HepG2 (cell line): ENCODE measurements at regions not wholly inside any gene's neighbourhood (a gene's known extent, or its start where the extent isn't known, plus 50 kb on each side); places are given as distances from the start of the nearest gene placed in this dataset.

Source experiments
- CEBPG ChIP-seq: IDR thresholded peaks from 2 replicates; pipeline ENCODE4 v1.6.1; 2016
- CREB1 ChIP-seq, 2 experiments: fragments of 450-650 bp in 1 of 2; IDR thresholded peaks; 2 replicates each; pipeline ENCODE4 v1.6.1; 2016 to 2017; ENCODE audit warnings: control low read depth in 1 of 2, mild to moderate bottlenecking in 1 of 2, missing compliant biosample characterization in 1 of 2, missing genetic modification characterization in 1 of 2
- FOSL2 ChIP-seq: sonication (generic); formaldehyde crosslinking; IDR thresholded peaks from 2 replicates; pipeline ENCODE4 v1.4.0; 2020; ENCODE audit warnings: missing genetic modification reagents
- FOXO4 ChIP-seq: sonication (generic); formaldehyde crosslinking; conservative IDR thresholded peaks from 2 replicates; pipeline ENCODE4 v1.8.1; 2023; ENCODE audit warnings: missing genetic modification reagents
- LCORL ChIP-seq, 2 experiments: fragments of 450-650 bp in 1 of 2; sonication (generic) in 1 of 2; formaldehyde crosslinking in 1 of 2; IDR thresholded peaks; 2 replicates each; pipeline versions ENCODE4 v1.5.0 to v1.6.1; 2017 to 2020; ENCODE audit warnings: antibody characterized with exemption in 1 of 2, missing genetic modification reagents in 1 of 2
- MTA1 ChIP-seq: sonication (generic); formaldehyde crosslinking; IDR thresholded peaks from 2 replicates; pipeline ENCODE4 v1.4.0; 2020; ENCODE audit warnings: missing genetic modification reagents, mild to moderate bottlenecking, borderline replicate concordance
- RFX5 ChIP-seq: IDR thresholded peaks from 2 replicates; pipeline ENCODE4 v1.6.1; 2011; ENCODE audit warnings: low read depth, low read length, improper control_type of control experiment
- SMARCC2 ChIP-seq: fragments of 450-650 bp; IDR thresholded peaks from 2 replicates; pipeline ENCODE4 v1.6.1; 2017; ENCODE audit warnings: antibody characterized with exemption, mild to moderate bottlenecking
- ZBTB25 ChIP-seq: IDR thresholded peaks from 2 replicates; pipeline ENCODE4 v1.6.1; 2018; ENCODE audit warnings: missing genetic modification reagents
- ZFP36L2 ChIP-seq: sonication (generic); formaldehyde crosslinking; IDR thresholded peaks from 2 replicates; pipeline ENCODE4 v1.4.0; 2020; ENCODE audit warnings: missing genetic modification reagents
- ZNF292 ChIP-seq: sonication (generic); formaldehyde crosslinking; IDR thresholded peaks from 2 replicates; pipeline ENCODE4 v1.8.1; 2022; ENCODE audit warnings: mild to moderate bottlenecking, low read depth, missing genetic modification reagents, borderline replicate concordance
- ZNF790 ChIP-seq: sonication (generic); formaldehyde crosslinking; IDR thresholded peaks from 2 replicates; pipeline ENCODE4 v1.8.0; 2022; ENCODE audit warnings: missing genetic modification reagents, mild to moderate bottlenecking, borderline replicate concordance
- TF ChIP-seq, protein P1 (sequence below): IDR thresholded peaks from 2 replicates; pipeline ENCODE4 v1.6.1; 2012; ENCODE audit warnings: low read depth, low read length, improper control_type of control experiment
- TF ChIP-seq, protein P2 (sequence below): sonication (generic); formaldehyde crosslinking; IDR thresholded peaks from 2 replicates; pipeline ENCODE4 v1.9.0; 2021; ENCODE audit warnings: missing genetic modification reagents, borderline replicate concordance
- TF ChIP-seq, protein P3 (sequence below): sonication (generic); formaldehyde crosslinking; IDR thresholded peaks from 2 replicates; pipeline ENCODE4 v1.4.0; 2020; ENCODE audit warnings: missing genetic modification reagents, borderline replicate concordance
- TF ChIP-seq, protein P4 (sequence below): sonication (generic); formaldehyde crosslinking; IDR thresholded peaks from 2 replicates; pipeline ENCODE4 v1.8.0; 2022; ENCODE audit warnings: missing genetic modification reagents, mild to moderate bottlenecking, inconsistent platforms, borderline replicate concordance

DNA sequence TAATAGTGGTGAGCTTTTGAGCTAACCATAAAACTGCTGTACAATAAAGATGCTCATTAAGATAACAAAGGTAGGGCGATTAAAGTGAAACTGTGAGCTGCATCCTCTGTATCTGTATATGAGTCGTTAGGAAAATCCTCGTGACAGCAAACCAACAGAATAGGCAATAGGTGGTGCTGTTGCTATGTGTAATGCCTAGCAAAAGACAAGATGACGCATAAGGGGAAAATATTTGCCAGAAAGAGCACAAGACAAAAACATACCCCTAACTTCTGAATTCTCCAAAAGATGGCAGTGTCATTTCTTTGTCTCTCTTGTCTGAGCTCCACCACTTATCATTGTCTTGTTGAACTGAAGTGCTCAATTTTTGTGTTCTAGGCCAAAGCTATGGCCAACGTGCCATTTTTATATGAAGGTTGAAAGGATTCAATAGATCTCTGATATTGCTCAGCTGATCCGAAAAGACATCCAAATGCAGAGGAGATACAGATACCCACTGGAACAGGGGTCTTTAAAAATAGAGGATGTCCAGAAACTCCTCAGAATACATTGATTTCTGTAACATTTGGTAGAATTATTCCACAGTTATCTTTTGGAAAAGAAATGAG lies 56.3 kb upstream of the ANKEF1 start (continued):
- TF ChIP-seq MTA1 (CRISPR knock-in tag), result no peak
- peak; percentile 53 for TF ChIP-seq CEBPG
- TF ChIP-seq, protein P1, sequence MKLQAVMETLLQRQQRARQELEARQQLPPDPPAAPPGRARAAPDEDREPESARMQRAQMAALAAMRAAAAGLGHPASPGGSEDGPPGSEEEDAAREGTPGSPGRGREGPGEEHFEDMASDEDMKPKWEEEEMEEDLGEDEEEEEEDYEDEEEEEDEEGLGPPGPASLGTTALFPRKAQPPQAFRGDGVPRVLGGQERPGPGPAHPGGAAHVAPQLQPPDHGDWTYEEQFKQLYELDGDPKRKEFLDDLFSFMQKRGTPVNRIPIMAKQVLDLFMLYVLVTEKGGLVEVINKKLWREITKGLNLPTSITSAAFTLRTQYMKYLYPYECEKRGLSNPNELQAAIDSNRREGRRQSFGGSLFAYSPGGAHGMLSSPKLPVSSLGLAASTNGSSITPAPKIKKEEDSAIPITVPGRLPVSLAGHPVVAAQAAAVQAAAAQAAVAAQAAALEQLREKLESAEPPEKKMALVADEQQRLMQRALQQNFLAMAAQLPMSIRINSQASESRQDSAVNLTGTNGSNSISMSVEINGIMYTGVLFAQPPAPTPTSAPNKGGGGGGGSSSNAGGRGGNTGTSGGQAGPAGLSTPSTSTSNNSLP, result 0 out of 2 replicates have a peak, but pooled peaks have one; percentile 32
- peak; percentile 56; the same call in 1 of the 2 replicates for TF ChIP-seq RFX5
- TF ChIP-seq ZBTB25 (CRISPR knock-in tag), result peak; percentile 72; the same call in 1 of the 2 replicates
- TF ChIP-seq, protein P2, sequence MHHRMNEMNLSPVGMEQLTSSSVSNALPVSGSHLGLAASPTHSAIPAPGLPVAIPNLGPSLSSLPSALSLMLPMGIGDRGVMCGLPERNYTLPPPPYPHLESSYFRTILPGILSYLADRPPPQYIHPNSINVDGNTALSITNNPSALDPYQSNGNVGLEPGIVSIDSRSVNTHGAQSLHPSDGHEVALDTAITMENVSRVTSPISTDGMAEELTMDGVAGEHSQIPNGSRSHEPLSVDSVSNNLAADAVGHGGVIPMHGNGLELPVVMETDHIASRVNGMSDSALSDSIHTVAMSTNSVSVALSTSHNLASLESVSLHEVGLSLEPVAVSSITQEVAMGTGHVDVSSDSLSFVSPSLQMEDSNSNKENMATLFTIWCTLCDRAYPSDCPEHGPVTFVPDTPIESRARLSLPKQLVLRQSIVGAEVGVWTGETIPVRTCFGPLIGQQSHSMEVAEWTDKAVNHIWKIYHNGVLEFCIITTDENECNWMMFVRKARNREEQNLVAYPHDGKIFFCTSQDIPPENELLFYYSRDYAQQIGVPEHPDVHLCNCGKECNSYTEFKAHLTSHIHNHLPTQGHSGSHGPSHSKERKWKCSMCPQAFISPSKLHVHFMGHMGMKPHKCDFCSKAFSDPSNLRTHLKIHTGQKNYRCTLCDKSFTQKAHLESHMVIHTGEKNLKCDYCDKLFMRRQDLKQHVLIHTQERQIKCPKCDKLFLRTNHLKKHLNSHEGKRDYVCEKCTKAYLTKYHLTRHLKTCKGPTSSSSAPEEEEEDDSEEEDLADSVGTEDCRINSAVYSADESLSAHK (CRISPR knock-in tag), result no peak
- TF ChIP-seq ZNF292, result no peak
- TF ChIP-seq, protein P3, sequence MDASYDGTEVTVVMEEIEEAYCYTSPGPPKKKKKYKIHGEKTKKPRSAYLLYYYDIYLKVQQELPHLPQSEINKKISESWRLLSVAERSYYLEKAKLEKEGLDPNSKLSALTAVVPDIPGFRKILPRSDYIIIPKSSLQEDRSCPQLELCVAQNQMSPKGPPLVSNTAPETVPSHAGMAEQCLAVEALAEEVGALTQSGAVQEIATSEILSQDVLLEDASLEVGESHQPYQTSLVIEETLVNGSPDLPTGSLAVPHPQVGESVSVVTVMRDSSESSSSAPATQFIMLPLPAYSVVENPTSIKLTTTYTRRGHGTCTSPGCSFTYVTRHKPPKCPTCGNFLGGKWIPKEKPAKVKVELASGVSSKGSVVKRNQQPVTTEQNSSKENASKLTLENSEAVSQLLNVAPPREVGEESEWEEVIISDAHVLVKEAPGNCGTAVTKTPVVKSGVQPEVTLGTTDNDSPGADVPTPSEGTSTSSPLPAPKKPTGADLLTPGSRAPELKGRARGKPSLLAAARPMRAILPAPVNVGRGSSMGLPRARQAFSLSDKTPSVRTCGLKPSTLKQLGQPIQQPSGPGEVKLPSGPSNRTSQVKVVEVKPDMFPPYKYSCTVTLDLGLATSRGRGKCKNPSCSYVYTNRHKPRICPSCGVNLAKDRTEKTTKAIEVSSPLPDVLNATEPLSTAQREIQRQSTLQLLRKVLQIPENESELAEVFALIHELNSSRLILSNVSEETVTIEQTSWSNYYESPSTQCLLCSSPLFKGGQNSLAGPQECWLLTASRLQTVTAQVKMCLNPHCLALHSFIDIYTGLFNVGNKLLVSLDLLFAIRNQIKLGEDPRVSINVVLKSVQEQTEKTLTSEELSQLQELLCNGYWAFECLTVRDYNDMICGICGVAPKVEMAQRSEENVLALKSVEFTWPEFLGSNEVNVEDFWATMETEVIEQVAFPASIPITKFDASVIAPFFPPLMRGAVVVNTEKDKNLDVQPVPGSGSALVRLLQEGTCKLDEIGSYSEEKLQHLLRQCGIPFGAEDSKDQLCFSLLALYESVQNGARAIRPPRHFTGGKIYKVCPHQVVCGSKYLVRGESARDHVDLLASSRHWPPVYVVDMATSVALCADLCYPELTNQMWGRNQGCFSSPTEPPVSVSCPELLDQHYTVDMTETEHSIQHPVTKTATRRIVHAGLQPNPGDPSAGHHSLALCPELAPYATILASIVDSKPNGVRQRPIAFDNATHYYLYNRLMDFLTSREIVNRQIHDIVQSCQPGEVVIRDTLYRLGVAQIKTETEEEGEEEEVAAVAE, result peak; percentile 74; the same call in 1 of the 2 replicates
- TF ChIP-seq LCORL (IDR thresholded peaks at IDR 0.05), result no peak
- TF ChIP-seq LCORL (CRISPR knock-in tag; IDR thresholded peaks at IDR 0.05), result peak; percentile 54; the same call in 1 of the 2 replicates
- TF ChIP-seq FOSL2 (CRISPR knock-in tag), result peak; percentile 84
- 0 out of 2 replicates have a peak, but pooled peaks have one; percentile 5 for TF ChIP-seq SMARCC2
- TF ChIP-seq FOXO4 (CRISPR knock-in tag), result no peak
- no peak for TF ChIP-seq ZFP36L2 (CRISPR knock-in tag)
- peak; percentile 67; the same call in 1 of the 2 replicates for TF ChIP-seq CREB1 (IDR thresholded peaks at IDR 0.05)
- TF ChIP-seq CREB1 (CRISPR knock-in tag; IDR thresholded peaks at IDR 0.05), result peak; percentile 65
- TF ChIP-seq ZNF790 (CRISPR knock-in tag), result no peak
- TF ChIP-seq, protein P4, sequence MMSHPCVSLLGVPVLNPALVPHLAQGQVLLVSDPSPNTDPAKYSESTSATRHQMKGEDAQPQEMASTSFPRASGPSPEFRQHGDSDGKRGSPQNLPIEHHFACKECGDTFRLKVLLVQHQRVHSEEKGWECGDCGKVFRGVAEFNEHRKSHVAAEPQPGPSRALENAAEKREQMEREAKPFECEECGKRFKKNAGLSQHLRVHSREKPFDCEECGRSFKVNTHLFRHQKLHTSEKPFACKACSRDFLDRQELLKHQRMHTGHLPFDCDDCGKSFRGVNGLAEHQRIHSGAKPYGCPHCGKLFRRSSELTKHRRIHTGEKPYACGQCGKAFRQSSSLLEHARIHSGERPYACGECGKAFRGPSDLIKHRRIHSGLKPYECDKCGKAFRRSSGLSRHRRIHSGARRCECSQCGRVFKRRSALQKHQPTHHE (CRISPR knock-in tag), result no peak
